Endothelial cell of umbilical vein (primary cell): ENCODE measurements at regions not wholly inside any gene's neighbourhood (a gene's known extent, or its start where the extent isn't known, plus 50 kb on each side); places are given as distances from the start of the nearest gene placed in this dataset.

ENCODE experiments used
- BruUV-seq: library from RNA; stranded (reverse); fragments of 400-500 nt; replicated peaks from 2 replicates; lab custom pipeline; 2021; lab: Mats Ljungman, UMichigan
- CTCF ChIA-PET: fragments of 300-600, 350-600 bp; sonication (Branson Sonifier 250); formaldehyde crosslinking; loops from one replicate; lab custom pipeline; 2021; ENCODE audit warnings: antibody characterized with exemption, inconsistent platforms; lab: Charles Lee
- POLR2A ChIA-PET: fragments of 300-600, 350-600 bp; sonication (Branson Sonifier 250); formaldehyde crosslinking; loops from one replicate; lab custom pipeline; 2021; ENCODE audit warnings: antibody characterized with exemption, inconsistent platforms; lab: Charles Lee
- DNase-seq: peaks from one replicate; pipeline ENCODE4 v3.0.0-alpha.2; 2011; ENCODE audit warnings: low read depth, low spot score
- FAIRE-seq: peaks from 2 replicates; lab custom pipeline; 2011; peaks lifted over from hg19 to GRCh38; lab: Jason Lieb, UNC
- H2AFZ ChIP-seq: 2 replicates; pipeline ENCODE4 v1.6.0; 2012; ENCODE audit warnings: low read depth, low read length, control low read depth, inconsistent platforms
- H3K27ac ChIP-seq: 2 replicates; pipeline ENCODE4 v1.5.1; 2011; ENCODE audit warnings: low read depth, mild to moderate bottlenecking, control low read depth, low read length, moderate library complexity; ENCODE audit not compliant: insufficient read depth
- H3K27me3 ChIP-seq, 2 experiments: 2 replicates each; pipeline versions ENCODE4 v1.6.0 to v1.6.1; 2011; ENCODE audit warnings: low read length in 2 of 2, mixed read lengths in 1 of 2; ENCODE audit not compliant: control insufficient read depth in 2 of 2, insufficient read depth in 2 of 2
- H3K36me3 ChIP-seq, 2 experiments: 2 replicates in 1 of 2; 3 replicates in 1 of 2; pipeline ENCODE4 v1.5.1; 2011; ENCODE audit warnings: low read length in 2 of 2, mild to moderate bottlenecking in 1 of 2, moderate library complexity in 1 of 2; ENCODE audit not compliant: control insufficient read depth in 2 of 2, insufficient read depth in 2 of 2; ENCODE audit errors: extremely low read depth in 1 of 2
- H3K4me1 ChIP-seq: 3 replicates; pipeline ENCODE4 v1.5.1; 2011; ENCODE audit warnings: mild to moderate bottlenecking, low read length; ENCODE audit not compliant: control insufficient read depth, insufficient read depth; ENCODE audit errors: extremely low read depth
- H3K4me2 ChIP-seq: 2 replicates; pipeline ENCODE4 v1.6.1; 2011; ENCODE audit warnings: low read length, control low read depth, mixed read lengths; ENCODE audit not compliant: insufficient read depth
- H3K4me3 ChIP-seq, 3 experiments: fragments of 200-600 bp in 1 of 3; sonication (generic), shearing (Covaris generic) in 1 of 3; replicated peaks in 1 of 3; 2 replicates each; pipeline ENCODE4 v1.5.1; 2011 to 2016; ENCODE audit warnings: control low read depth in 3 of 3, low read length in 3 of 3, mild to moderate bottlenecking in 2 of 3, inconsistent platforms in 1 of 3, low read depth in 1 of 3, moderate library complexity in 1 of 3; ENCODE audit not compliant: insufficient read depth in 1 of 3
- H3K79me2 ChIP-seq: 2 replicates; pipeline ENCODE4 v1.6.0; 2012; ENCODE audit warnings: low read length, inconsistent platforms; ENCODE audit not compliant: control insufficient read depth, insufficient read depth
- H3K9ac ChIP-seq: replicated peaks from 2 replicates; pipeline ENCODE3; 2011; ENCODE audit warnings: low read length, control low read depth; ENCODE audit not compliant: insufficient read depth; ENCODE audit errors: extremely low read depth
- H3K9me1 ChIP-seq: replicated peaks from 3 replicates; pipeline ENCODE4 v1.6.0; 2011; ENCODE audit warnings: mild to moderate bottlenecking, low read length; ENCODE audit not compliant: control insufficient read depth, insufficient read depth; ENCODE audit errors: extremely low read depth
- H3K9me3 ChIP-seq: replicated peaks from 2 replicates; pipeline ENCODE4 v1.5.1; 2012; ENCODE audit warnings: low read length, inconsistent platforms; ENCODE audit not compliant: control insufficient read depth, insufficient read depth
- H4K20me1 ChIP-seq: replicated peaks from 2 replicates; pipeline ENCODE3; 2011; ENCODE audit warnings: mild to moderate bottlenecking, low read length; ENCODE audit not compliant: control insufficient read depth, insufficient read depth; ENCODE audit errors: extremely low read depth
- EZH2 ChIP-seq: IDR thresholded peaks from 2 replicates; pipeline ENCODE4 v1.6.1; 2012; ENCODE audit warnings: borderline replicate concordance, low read depth, mild to moderate bottlenecking, moderate library complexity, low read length, inconsistent platforms; ENCODE audit not compliant: severe bottlenecking
- FOS ChIP-seq: IDR thresholded peaks from 2 replicates; pipeline ENCODE4 v1.6.1; 2011; ENCODE audit warnings: mild to moderate bottlenecking, low read length, moderate library complexity, borderline replicate concordance; ENCODE audit not compliant: insufficient read depth
- GATA2 ChIP-seq: IDR thresholded peaks from 2 replicates; pipeline ENCODE4 v1.7.0; 2011; ENCODE audit warnings: low read depth, mild to moderate bottlenecking, moderate library complexity, mixed read lengths, low read length; ENCODE audit not compliant: insufficient read length, insufficient read depth
- JUN ChIP-seq: IDR thresholded peaks from 2 replicates; pipeline ENCODE4 v1.6.1; 2011; ENCODE audit warnings: borderline replicate concordance, low read depth; ENCODE audit not compliant: insufficient read length, insufficient read depth
- MYC ChIP-seq: IDR thresholded peaks from one replicate; pipeline ENCODE4 v1.6.1; 2011; ENCODE audit warnings: mild to moderate bottlenecking, low read depth, low read length
- POLR2A ChIP-seq: IDR thresholded peaks from 2 replicates; pipeline ENCODE4 v1.6.1; 2012; ENCODE audit warnings: low read depth, mild to moderate bottlenecking, control low read depth, low read length
- POLR2AphosphoS5 ChIP-seq: IDR thresholded peaks from 2 replicates; pipeline ENCODE4 v1.6.1; 2012; ENCODE audit warnings: low read depth, mild to moderate bottlenecking, control low read depth, low read length, moderate library complexity; ENCODE audit not compliant: insufficient read depth
- dilution Hi-C: fragments of 300-500 bp; cut with MboI; formaldehyde crosslinking; loops from one replicate; pipeline ENCODE4 v1.15.0; 2019; ENCODE audit warnings: low sequenced_read_pairs; ENCODE audit not compliant: extremely low pct_ligation_motif_present
- intact Hi-C: fragments of 100-400 bp; cut with micrococcal nuclease; formaldehyde crosslinking; loops from one replicate; pipeline ENCODE4 v1.10.0; 2022
- TF ChIP-seq, protein P1 (sequence below): IDR thresholded peaks from 2 replicates; pipeline ENCODE4 v1.6.1; 2011; ENCODE audit not compliant: insufficient read depth, insufficient read length
- TF ChIP-seq, protein P2 (sequence below), 2 donors: IDR thresholded peaks; 1 replicate in 1 of 2; 2 replicates in 1 of 2; pipeline ENCODE4 v1.5.1; 2011; ENCODE audit warnings: low read length in 2 of 2, mild to moderate bottlenecking in 2 of 2, moderate library complexity in 2 of 2, control low read depth in 1 of 2, inconsistent platforms in 1 of 2, low read depth in 1 of 2; ENCODE audit not compliant: insufficient read depth in 1 of 2; ENCODE audit errors: extremely low read depth in 1 of 2

DNA sequence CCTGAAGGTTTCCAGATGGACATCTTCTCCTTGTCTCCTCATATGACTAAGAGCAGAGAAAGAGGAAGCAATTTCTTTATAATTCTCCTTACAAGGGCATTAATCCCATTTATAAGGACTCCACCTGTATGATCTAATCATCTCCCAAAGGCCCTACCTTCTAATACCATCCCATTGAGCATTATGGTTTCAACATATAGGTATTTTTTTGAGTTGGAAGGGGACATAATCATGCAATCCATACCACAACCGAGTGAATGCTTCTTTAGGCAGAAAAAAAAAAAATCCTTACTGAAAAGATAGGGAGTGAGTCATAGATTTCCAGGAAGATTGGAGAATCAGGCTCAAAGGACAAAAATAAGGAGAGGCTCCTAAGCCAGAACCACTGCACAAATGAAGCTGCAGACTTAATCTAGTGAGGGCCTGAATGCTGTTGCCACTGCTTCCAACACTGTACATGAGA is 312.5 kb upstream of the HS3ST1 start:
- peak; percentile 58 for FAIRE-seq
- Histone ChIP-seq H3K27ac (peak overlapping the region; percentile 58), H3K36me3 (no peaks in the 10 kb centered on the region), H3K4me3 (no peak overlapping the region), H3K9ac (no peak overlapping the region), H3K4me2 (peak overlapping the region; percentile 37), H3K79me2 (no peaks in the 10 kb centered on the region), H3K9me3 (no peaks in the 10 kb centered on the region), H2AFZ (no peak overlapping the region), H3K4me1 (peaks cover 59% of the 10 kb centered on the region), H3K27me3 (no peaks in the 10 kb centered on the region), H3K9me1 (no peaks in the 10 kb centered on the region), H4K20me1 (no peaks in the 10 kb centered on the region)
- dilution Hi-C loops (loop anchor here (25.0 kb wide), 1 partner anchor 1129 kb away; no protein-coding TSS in a partner anchor), intact Hi-C loops (loop anchor here (10.0 kb wide), 2 partner anchors 1086 to 1626 kb away; partner anchors contain the start of gene WDR1)
- peak; percentile 71 for DNase-seq
- no TSS peak for BruUV-seq
- POLR2A ChIA-PET, result no interaction called here
- CTCF ChIA-PET, result interaction anchor here (1.4 kb wide), 1 partner anchor 164 kb away, joined by 3 read pairs; no protein-coding TSS in a partner anchor
- TF ChIP-seq JUN, result peak; percentile 73
- TF ChIP-seq GATA2, result peak; percentile 92
- TF ChIP-seq, protein P1, sequence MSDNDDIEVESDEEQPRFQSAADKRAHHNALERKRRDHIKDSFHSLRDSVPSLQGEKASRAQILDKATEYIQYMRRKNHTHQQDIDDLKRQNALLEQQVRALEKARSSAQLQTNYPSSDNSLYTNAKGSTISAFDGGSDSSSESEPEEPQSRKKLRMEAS, result no peak
- TF ChIP-seq FOS, result peak; percentile 69

DNA sequence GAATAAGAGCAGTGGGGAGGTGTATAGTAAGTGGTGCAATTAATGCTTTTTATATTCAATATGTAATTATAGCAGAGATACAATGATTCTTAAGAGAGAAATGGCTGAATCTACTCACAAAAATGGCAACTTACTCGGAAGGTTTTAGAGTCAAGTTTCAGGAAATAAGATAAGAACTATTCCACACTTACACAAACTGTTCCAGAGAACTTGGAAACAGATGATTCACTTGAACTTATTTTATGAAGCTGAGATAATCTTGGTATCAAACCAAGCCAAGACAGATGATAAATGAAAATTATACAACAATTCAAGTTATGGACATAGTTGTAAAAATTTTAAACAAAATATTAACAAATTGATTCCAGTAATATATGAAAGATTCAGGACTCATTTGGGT is 311.3 kb upstream of the HS3ST1 start:
- TF ChIP-seq POLR2AphosphoS5, result no peak
- no peak for TF ChIP-seq EZH2
- no peak for TF ChIP-seq MYC
- peak; percentile 45 for TF ChIP-seq JUN
- TF ChIP-seq, protein P1, result no peak
- TF ChIP-seq POLR2A, result no peak
- TF ChIP-seq FOS, result peak; percentile 67
- peak; percentile 84 for TF ChIP-seq GATA2
- TF ChIP-seq, protein P2, sequence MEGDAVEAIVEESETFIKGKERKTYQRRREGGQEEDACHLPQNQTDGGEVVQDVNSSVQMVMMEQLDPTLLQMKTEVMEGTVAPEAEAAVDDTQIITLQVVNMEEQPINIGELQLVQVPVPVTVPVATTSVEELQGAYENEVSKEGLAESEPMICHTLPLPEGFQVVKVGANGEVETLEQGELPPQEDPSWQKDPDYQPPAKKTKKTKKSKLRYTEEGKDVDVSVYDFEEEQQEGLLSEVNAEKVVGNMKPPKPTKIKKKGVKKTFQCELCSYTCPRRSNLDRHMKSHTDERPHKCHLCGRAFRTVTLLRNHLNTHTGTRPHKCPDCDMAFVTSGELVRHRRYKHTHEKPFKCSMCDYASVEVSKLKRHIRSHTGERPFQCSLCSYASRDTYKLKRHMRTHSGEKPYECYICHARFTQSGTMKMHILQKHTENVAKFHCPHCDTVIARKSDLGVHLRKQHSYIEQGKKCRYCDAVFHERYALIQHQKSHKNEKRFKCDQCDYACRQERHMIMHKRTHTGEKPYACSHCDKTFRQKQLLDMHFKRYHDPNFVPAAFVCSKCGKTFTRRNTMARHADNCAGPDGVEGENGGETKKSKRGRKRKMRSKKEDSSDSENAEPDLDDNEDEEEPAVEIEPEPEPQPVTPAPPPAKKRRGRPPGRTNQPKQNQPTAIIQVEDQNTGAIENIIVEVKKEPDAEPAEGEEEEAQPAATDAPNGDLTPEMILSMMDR (IDR thresholded peaks at IDR 0.05; ENCODE audit: extremely low read depth in 1 of 2, insufficient read depth in 1 of 2, low read depth in 1 of 2, low read length in 2 of 2), result no peak
- dilution Hi-C loops (loop anchor here (25.0 kb wide), 1 partner anchor 1128 kb away; no protein-coding TSS in a partner anchor), intact Hi-C loops (loop anchor here (10.0 kb wide), 2 partner anchors 1085 to 1625 kb away; partner anchors contain the start of gene WDR1)
- Histone ChIP-seq H3K4me3 (no peak overlapping the region), H3K36me3 (no peaks in the 10 kb centered on the region), H3K4me1 (peaks cover 57% of the 10 kb centered on the region), H3K27ac (peak overlapping the region; percentile 36), H3K9ac (no peak overlapping the region), H4K20me1 (no peaks in the 10 kb centered on the region), H3K27me3 (no peaks in the 10 kb centered on the region), H3K9me1 (no peaks in the 10 kb centered on the region), H2AFZ (no peak overlapping the region), H3K4me2 (peak overlapping the region; percentile 37), H3K9me3 (no peaks in the 10 kb centered on the region), H3K79me2 (no peaks in the 10 kb centered on the region)
- FAIRE-seq (peak; percentile 81), DNase-seq (peak; percentile 77)
- CTCF ChIA-PET, result no interaction called here
- POLR2A ChIA-PET, result no interaction called here
- no TSS peak for BruUV-seq
